ENCODE measurements at regions not wholly inside any gene's neighbourhood (a gene's known extent, or its start where the extent isn't known, plus 50 kb on each side); places are given as distances from the start of the nearest gene placed in this dataset.
A peak's percentile ranks its signal among the peaks of the same experiment; 100 is the strongest.

DNA sequence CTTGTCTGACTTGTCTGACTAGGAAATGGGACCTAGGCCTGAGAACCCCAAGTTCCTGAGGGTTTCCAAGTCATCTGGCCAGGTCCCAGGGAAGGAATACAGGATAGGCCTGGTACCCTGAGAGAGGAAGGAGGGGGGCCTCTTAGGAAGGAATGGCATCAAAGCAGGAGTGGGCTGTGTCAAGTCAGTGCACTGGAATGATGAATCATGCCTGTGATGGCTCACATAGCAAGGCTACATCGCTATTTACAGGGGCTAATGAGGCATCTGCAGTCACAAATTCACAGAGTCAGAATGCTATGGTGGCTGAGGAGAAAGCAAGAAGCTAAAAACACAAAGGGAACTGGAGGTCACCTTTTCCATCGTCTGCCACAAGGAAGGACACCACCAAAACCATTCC, 247.3 kb downstream of the NXPE2 start:
- no peak overlapping the region for H3K4me3 ChIP-seq (ENCODE audit: low read depth, low read length)
- TF ChIP-seq, protein P1, sequence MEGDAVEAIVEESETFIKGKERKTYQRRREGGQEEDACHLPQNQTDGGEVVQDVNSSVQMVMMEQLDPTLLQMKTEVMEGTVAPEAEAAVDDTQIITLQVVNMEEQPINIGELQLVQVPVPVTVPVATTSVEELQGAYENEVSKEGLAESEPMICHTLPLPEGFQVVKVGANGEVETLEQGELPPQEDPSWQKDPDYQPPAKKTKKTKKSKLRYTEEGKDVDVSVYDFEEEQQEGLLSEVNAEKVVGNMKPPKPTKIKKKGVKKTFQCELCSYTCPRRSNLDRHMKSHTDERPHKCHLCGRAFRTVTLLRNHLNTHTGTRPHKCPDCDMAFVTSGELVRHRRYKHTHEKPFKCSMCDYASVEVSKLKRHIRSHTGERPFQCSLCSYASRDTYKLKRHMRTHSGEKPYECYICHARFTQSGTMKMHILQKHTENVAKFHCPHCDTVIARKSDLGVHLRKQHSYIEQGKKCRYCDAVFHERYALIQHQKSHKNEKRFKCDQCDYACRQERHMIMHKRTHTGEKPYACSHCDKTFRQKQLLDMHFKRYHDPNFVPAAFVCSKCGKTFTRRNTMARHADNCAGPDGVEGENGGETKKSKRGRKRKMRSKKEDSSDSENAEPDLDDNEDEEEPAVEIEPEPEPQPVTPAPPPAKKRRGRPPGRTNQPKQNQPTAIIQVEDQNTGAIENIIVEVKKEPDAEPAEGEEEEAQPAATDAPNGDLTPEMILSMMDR (IDR thresholded peaks at IDR 0.05; ENCODE audit: low read depth, low read length) = no peak
- no peaks in the 10 kb centered on the region for H3K36me3 ChIP-seq
- no peaks in the 10 kb centered on the region for H3K9me3 ChIP-seq (ENCODE audit: severe bottlenecking)
- H3K27ac ChIP-seq = no peak overlapping the region
- no peaks in the 10 kb centered on the region for H3K27me3 ChIP-seq (ENCODE audit: insufficient read depth, low read depth, severe bottlenecking)
- DNase-seq = no peak

GRCh38 chr11:114928260-114928870, 250.0 kb downstream of the NXPE2 start:
- Histone ChIP-seq H3K36me3 (no peaks in the 10 kb centered on the region), H3K9me3 (ENCODE audit: severe bottlenecking) (peaks cover 7% of the 10 kb centered on the region), H3K27me3 (ENCODE audit: insufficient read depth, low read depth, severe bottlenecking) (no peaks in the 10 kb centered on the region), H3K4me3 (ENCODE audit: low read depth, low read length) (no peak overlapping the region), H3K27ac (peak overlapping the region; percentile 50)
- TF ChIP-seq, protein P1 (IDR thresholded peaks at IDR 0.05; ENCODE audit: low read depth, low read length) = no peak
- DNase-seq = peak; percentile 80

DNA sequence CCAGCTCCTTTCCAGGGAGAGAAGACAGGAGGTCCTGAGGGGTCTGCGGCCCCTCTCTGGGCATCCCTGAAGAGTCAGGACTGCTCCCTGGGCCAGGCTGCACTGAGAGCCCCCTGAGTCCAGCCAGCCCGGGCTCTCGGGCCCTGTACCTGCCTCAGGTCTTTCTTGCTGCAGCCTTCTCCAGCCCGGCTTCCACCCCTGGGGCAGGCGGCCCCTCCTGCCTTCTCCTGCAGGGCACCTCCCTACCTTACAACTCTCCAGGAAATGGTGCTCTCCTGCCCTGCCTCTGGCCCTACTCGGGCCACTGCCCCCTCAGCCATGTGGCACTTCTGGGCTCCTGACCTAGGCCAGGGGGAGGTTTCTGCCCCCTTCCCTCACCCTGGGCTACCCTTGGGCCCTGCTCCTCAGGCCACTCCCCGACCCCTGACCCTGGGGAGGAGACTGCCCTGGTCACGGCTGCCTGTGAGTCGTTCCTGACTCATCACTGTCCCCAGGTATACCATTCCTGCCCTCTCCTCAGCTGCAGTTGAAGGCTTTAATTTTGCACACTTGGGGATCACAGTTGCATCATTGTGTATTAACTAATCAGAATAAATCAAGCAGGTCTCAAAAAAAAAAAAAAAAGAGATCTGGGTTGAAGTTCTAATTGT, 251.1 kb downstream of the NXPE2 start:
- TF ChIP-seq, protein P1 (IDR thresholded peaks at IDR 0.05; ENCODE audit: low read depth, low read length) = no peak
- Histone ChIP-seq H3K27ac (peak overlapping the region; percentile 50), H3K9me3 (ENCODE audit: severe bottlenecking) (peaks cover 8% of the 10 kb centered on the region), H3K36me3 (no peaks in the 10 kb centered on the region), H3K4me3 (ENCODE audit: low read depth, low read length) (no peak overlapping the region), H3K27me3 (ENCODE audit: insufficient read depth, low read depth, severe bottlenecking) (no peaks in the 10 kb centered on the region)
- DNase-seq = no peak

- Histone ChIP-seq H3K4me3 (ENCODE audit: low read depth, low read length) (no peak overlapping the region), H3K36me3 (no peaks in the 10 kb centered on the region), H3K27me3 (ENCODE audit: insufficient read depth, low read depth, severe bottlenecking) (no peaks in the 10 kb centered on the region), H3K27ac (no peak overlapping the region), H3K9me3 (ENCODE audit: severe bottlenecking) (peaks cover 13% of the 10 kb centered on the region)
- TF ChIP-seq, protein P1 (IDR thresholded peaks at IDR 0.05; ENCODE audit: low read depth, low read length) = no peak
- no peak for DNase-seq
Measured at GRCh38 chr11:114938799-114939198, 260.5 kb downstream of the NXPE2 start.

DNA sequence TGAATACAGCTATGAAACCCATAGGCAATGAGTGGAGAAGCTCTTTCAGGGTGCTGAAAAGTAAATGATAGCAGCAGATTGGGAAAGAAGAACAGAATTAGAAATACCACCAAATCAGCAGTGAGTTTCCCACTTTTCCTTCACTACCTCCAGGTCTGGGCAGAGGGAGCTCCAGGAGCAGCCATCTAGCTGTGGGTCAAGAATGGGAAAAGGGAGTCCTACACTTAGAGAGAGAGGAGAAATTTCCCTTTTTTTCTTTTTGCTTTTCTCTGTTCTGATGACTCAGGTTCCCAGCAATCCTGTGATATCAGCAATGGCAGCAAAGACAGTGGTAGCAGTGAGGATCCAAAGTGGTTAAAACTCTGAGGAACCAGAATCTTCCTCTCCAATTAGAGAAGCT, 263.9 kb downstream of the NXPE2 start:
- H3K27ac ChIP-seq = no peak overlapping the region
- DNase-seq = no peak
- peaks cover 19% of the 10 kb centered on the region for H3K9me3 ChIP-seq (ENCODE audit: severe bottlenecking)
- H3K4me3 ChIP-seq (ENCODE audit: low read depth, low read length) = no peak overlapping the region
- TF ChIP-seq, protein P1 (IDR thresholded peaks at IDR 0.05; ENCODE audit: low read depth, low read length) = peak; percentile 52
- H3K36me3 ChIP-seq = no peaks in the 10 kb centered on the region
- H3K27me3 ChIP-seq (ENCODE audit: insufficient read depth, low read depth, severe bottlenecking) = no peaks in the 10 kb centered on the region

Data from WERI-Rb-1 (cell line).